Peyer's patch (tissue), 4 donors: ENCODE measurements at regions not wholly inside any gene's neighbourhood (a gene's known extent, or its start where the extent isn't known, plus 50 kb on each side); places are given as distances from the start of the nearest gene placed in this dataset.

Experiments used
- POLR2A ChIP-seq, 2 donors: fragments of 450-650 bp; IDR thresholded peaks; one replicate each; pipeline ENCODE4 v1.5.1; 2017; ENCODE audit warnings: antibody characterized with exemption in 2 of 2, mild to moderate bottlenecking in 2 of 2, moderate library complexity in 2 of 2
- TF ChIP-seq, protein P1 (sequence below), 6 experiments: fragments of 450-650 bp in 4 of 6; fragments of 200-600 bp in 2 of 6; sonication (generic) in 1 of 6; IDR thresholded peaks; one replicate each; pipeline ENCODE4 v1.5.1; 2017 to 2019; ENCODE audit warnings: antibody characterized with exemption in 6 of 6, mild to moderate bottlenecking in 3 of 6, moderate library complexity in 1 of 6

DNA sequence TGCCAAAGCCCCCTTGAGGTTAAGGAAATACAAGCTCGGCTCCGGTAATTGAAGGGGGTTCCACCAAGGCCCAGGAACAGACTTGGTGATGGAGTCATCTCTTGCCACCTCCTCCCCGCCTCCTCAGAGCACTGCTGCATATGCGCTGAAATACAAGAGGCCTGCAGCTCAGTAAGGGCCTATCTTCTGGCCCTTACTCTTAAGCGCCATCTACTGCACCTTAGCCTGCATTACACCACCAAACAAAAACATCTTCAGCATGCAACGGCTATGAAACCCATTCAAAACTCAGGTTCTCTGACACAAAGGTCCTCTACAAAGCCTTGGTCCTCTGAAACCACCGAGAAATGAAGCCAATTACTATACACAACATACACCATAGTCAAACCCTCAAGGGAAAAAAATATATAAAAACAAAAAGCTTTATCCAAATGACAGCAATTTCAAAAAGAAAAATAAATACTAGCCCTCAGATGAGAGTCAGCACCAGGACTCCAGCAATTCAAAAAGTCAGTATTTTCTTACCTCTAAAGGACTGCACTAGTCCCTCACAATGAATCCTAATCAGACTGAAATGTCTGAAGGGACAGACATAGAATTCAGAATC lies 176.8 kb upstream of the TBX20 start:
- TF ChIP-seq, protein P1, sequence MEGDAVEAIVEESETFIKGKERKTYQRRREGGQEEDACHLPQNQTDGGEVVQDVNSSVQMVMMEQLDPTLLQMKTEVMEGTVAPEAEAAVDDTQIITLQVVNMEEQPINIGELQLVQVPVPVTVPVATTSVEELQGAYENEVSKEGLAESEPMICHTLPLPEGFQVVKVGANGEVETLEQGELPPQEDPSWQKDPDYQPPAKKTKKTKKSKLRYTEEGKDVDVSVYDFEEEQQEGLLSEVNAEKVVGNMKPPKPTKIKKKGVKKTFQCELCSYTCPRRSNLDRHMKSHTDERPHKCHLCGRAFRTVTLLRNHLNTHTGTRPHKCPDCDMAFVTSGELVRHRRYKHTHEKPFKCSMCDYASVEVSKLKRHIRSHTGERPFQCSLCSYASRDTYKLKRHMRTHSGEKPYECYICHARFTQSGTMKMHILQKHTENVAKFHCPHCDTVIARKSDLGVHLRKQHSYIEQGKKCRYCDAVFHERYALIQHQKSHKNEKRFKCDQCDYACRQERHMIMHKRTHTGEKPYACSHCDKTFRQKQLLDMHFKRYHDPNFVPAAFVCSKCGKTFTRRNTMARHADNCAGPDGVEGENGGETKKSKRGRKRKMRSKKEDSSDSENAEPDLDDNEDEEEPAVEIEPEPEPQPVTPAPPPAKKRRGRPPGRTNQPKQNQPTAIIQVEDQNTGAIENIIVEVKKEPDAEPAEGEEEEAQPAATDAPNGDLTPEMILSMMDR (IDR thresholded peaks at IDR 0.05), result peak in 2 of 6 experiments; percentile 13 to 18
- TF ChIP-seq POLR2A (IDR thresholded peaks at IDR 0.05), result no peak
